ENCODE measurements at regions not wholly inside any gene's neighbourhood (a gene's known extent, or its start where the extent isn't known, plus 50 kb on each side); places are given as distances from the start of the nearest gene placed in this dataset.

DNA sequence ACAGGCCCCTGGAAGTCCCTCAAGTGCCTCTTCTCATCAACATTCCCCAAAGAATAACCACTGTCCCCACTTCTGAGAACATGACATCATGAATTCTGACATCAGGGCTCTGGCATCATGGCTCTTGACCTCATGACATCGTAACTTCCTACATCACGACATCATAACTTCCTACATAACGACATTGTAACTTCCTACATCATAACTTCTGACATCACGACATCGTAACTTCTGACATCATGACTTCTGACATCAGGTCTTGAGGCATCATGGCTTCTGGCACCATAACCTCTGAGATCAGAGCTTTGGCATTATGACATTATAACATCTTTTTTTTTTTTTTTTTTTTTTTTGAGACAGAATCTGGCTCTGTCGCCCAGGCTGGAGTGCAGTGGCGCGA is 66.7 kb upstream of the FAM20C start:
- no peak for TF ChIP-seq CTCF (IDR thresholded peaks at IDR 0.05)
- TF ChIP-seq POLR2A (IDR thresholded peaks at IDR 0.05) = no peak
